Activated CD4-positive, alpha-beta T cell treated with anti-CD3 and anti-CD28 coated beads for 36 hours (primary cell): ENCODE measurements at regions not wholly inside any gene's neighbourhood (a gene's known extent, or its start where the extent isn't known, plus 50 kb on each side); places are given as distances from the start of the nearest gene placed in this dataset.

Source experiments
- ATAC-seq: fragments of 200-7000 bp; cut with Tn5 transposase; one replicate; pipeline ENCODE4 v1.10.0; 2021; ENCODE audit warnings: mild to moderate bottlenecking, moderate library complexity
- CTCF ChIA-PET: fragments of 350-600 bp; sonication (Branson Sonifier 250); formaldehyde crosslinking; loops from one replicate; lab custom pipeline; 2021; ENCODE audit warnings: antibody characterized with exemption; lab: Charles Lee
- POLR2A ChIA-PET: fragments of 350-600 bp; sonication (Branson Sonifier 250); formaldehyde crosslinking; loops from one replicate; lab custom pipeline; 2021; ENCODE audit warnings: antibody characterized with exemption, inconsistent platforms; lab: Charles Lee
- DNase-seq: peaks from one replicate; pipeline ENCODE4 v3.0.0-alpha.2; 2020
- H3K27ac Mint-ChIP-seq: one replicate; pipeline ENCODE4 v1.8.0; 2021; ENCODE audit warnings: mixed read lengths
- H3K27me3 Mint-ChIP-seq: one replicate; pipeline ENCODE4 v1.8.0; 2021; ENCODE audit warnings: mixed read lengths
- H3K36me3 Mint-ChIP-seq: one replicate; pipeline ENCODE4 v1.8.0; 2021; ENCODE audit warnings: low read depth, mixed read lengths
- H3K4me1 Mint-ChIP-seq: one replicate; pipeline ENCODE4 v1.8.0; 2021; ENCODE audit warnings: mixed read lengths
- H3K4me3 Mint-ChIP-seq: one replicate; pipeline ENCODE4 v1.8.0; 2021; ENCODE audit warnings: mild to moderate bottlenecking, moderate library complexity, mixed read lengths
- H3K9me3 Mint-ChIP-seq: one replicate; pipeline ENCODE4 v1.8.0; 2021; ENCODE audit warnings: low read depth, mixed read lengths
- intact Hi-C, 2 experiments: fragments of 100-400 bp; cut with DNase I in 1 of 2; cut with micrococcal nuclease in 1 of 2; formaldehyde crosslinking; loops; one replicate each; pipeline versions ENCODE4 v1.14.2 to v1.15.1; 2022 to 2024; cut with DNase I, micrococcal nuclease

DNA sequence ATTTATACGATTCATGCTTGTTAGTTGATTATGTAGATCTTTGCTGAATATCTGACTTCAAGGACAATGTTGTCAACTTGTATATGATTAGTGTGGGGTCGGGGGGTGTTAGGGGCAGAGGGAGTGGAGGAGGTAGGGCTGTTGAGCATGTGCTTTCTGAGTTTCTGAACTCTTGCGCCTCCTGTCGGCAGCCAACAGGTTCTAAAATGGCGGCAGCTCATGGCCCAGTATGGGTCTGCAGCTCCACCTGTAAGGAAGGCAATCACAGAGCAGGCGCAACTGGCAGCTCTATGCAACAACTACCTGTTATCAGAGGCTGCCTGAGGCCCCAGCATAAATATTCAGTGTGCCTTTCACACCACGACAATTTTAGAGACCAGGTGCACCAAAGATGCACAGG lies 205.8 kb upstream of the PLXNA2 start:
- ChIA-PET POLR2A (no interaction called here), CTCF (interaction anchor here (0.8 kb wide), 1 partner anchor 20 kb away, joined by 3 read pairs; no protein-coding TSS in a partner anchor)
- H3K27ac Mint-ChIP-seq = no peak overlapping the region
- ATAC-seq (no peak), DNase-seq (no peak)
- no peaks in the 10 kb centered on the region for H3K36me3 Mint-ChIP-seq
- H3K27me3 Mint-ChIP-seq = peaks cover 17% of the 10 kb centered on the region
- intact Hi-C loops = no loop called here
- no peak overlapping the region for H3K4me3 Mint-ChIP-seq
- H3K9me3 Mint-ChIP-seq = no peaks in the 10 kb centered on the region
- no peaks in the 10 kb centered on the region for H3K4me1 Mint-ChIP-seq

DNA sequence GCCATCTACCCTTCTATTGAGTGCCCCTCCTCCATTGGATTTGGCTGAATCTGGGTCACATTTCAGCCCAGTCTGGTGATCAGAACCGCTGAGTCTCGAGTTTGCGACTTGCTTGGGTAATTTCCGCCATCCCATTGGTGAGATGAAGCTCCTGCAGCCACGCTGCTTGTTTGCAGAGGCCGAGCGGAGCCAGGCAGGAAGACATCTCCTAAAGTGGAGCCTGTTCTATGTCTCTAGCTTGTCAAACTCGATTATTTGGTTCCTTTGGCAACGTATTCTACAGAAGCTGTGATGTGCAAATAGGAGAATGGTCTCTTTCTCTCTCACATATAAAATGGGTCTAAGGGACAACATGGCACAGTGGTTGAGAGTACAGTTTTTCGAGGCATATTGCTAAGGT lies 206.8 kb upstream of the PLXNA2 start:
- H3K27ac Mint-ChIP-seq = no peak overlapping the region
- DNase-seq (no peak), ATAC-seq (no peak)
- POLR2A ChIA-PET = no interaction called here
- H3K9me3 Mint-ChIP-seq = no peaks in the 10 kb centered on the region
- CTCF ChIA-PET = no interaction called here
- intact Hi-C loops = no loop called here
- H3K27me3 Mint-ChIP-seq = peaks cover 17% of the 10 kb centered on the region
- H3K4me3 Mint-ChIP-seq = no peak overlapping the region
- no peaks in the 10 kb centered on the region for H3K4me1 Mint-ChIP-seq
- H3K36me3 Mint-ChIP-seq = no peaks in the 10 kb centered on the region

DNA sequence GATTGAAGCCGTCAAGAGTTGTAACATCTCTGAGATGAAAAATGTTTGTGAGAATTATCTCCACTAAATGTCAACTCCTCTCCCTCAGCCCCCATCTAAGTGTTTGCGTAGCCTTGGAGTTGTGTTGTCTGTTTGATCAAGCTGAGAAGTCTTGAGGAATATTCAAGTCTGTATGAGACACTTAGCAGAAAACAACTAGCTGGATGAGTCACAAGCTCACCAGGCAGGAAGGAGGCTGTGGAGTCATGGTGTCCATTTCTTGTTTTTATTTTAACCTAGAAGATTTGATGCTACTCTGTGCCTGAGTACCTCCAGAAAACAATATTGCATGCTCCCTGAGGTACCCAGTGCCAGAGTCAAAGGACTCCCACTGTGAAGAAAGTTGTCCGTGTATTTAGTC lies 211.6 kb upstream of the PLXNA2 start:
- intact Hi-C loops = no loop called here
- H3K4me1 Mint-ChIP-seq = no peaks in the 10 kb centered on the region
- no peak for ATAC-seq
- ChIA-PET CTCF (no interaction called here), POLR2A (no interaction called here)
- no peak for DNase-seq
- H3K36me3 Mint-ChIP-seq = no peaks in the 10 kb centered on the region
- H3K27ac Mint-ChIP-seq = no peak overlapping the region
- H3K4me3 Mint-ChIP-seq = no peak overlapping the region
- peaks cover 7% of the 10 kb centered on the region for H3K27me3 Mint-ChIP-seq
- H3K9me3 Mint-ChIP-seq = peaks cover 2% of the 10 kb centered on the region

DNA sequence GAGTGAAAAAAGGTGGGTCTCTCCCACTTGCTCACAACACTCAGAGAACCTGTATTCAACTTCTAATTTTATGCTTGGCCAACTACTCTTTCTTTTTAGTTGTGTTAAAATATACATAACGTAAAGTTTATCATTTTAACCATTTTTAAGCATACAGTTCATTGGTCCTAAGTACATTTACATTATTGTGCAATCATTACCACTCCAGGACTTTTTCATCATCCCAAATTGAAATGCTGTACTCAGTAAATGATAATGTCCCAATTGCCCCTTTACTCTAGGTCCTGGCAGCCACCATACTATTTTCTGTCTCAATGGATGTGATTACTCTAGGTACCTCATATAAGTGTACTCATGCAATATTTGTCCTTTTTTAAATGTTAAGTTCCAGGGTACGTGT lies 212.3 kb upstream of the PLXNA2 start:
- ATAC-seq = no peak
- H3K4me1 Mint-ChIP-seq = no peaks in the 10 kb centered on the region
- CTCF ChIA-PET = no interaction called here

DNA sequence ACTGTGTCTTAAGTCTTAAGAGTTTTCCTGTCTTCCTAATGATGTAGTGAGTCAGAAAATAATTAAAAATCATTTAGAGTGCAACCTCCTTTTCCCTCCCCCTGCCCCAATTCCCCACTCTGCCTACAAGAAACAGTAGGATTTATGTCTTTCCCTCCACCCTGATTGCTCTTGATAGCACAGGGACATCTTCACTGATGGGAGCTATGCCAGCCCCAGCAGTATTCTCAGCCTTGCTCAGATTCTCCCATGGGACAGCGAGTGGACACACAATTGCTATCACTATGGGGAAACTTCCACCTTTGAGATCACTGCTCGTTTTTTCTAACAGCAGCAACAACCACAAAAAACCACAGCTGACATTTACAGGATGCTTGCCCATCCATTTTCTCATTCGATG lies 216.6 kb upstream of the PLXNA2 start:
- no peaks in the 10 kb centered on the region for H3K36me3 Mint-ChIP-seq
- ATAC-seq (no peak), DNase-seq (no peak)
- ChIA-PET POLR2A (no interaction called here), CTCF (interaction anchor here (0.6 kb wide), 1 partner anchor 328 kb away, joined by 3 read pairs; no protein-coding TSS in a partner anchor)
- intact Hi-C loops = no loop called here
- H3K9me3 Mint-ChIP-seq = peaks cover 2% of the 10 kb centered on the region
- H3K4me3 Mint-ChIP-seq = no peak overlapping the region
- no peaks in the 10 kb centered on the region for H3K4me1 Mint-ChIP-seq
- no peak overlapping the region for H3K27ac Mint-ChIP-seq
- H3K27me3 Mint-ChIP-seq = peaks cover 9% of the 10 kb centered on the region

More for the DNA sequence above, 212.3 kb upstream of the PLXNA2 start:
- Mint-ChIP-seq H3K27ac (no peak overlapping the region), H3K36me3 (no peaks in the 10 kb centered on the region), H3K27me3 (peaks cover 7% of the 10 kb centered on the region), H3K9me3 (peaks cover 2% of the 10 kb centered on the region), H3K4me3 (no peak overlapping the region)
- POLR2A ChIA-PET = interaction anchor here (0.5 kb wide), 1 partner anchor 1029 kb away, joined by 3 read pairs; no protein-coding TSS in a partner anchor
- DNase-seq = no peak
- intact Hi-C loops = no loop called here

DNA sequence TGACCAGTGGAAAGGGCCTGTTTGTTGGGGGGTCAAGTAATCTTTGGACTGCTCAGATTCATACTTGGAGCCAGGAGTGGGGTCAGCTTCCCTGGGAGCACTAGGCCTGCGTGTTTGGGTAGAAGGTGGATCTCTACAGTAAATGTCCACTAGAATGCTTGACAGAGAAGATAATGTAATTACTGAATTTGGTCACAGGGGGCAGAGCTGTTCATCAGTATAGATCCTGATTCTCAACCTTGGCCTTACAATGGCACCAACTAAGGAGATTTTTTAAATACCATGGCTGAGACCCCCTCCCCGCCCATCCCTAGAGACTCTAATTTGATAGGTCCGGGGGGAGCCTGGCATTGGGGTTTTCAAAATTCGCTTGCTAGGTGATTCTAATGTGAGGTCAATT lies 217.5 kb upstream of the PLXNA2 start:
- Mint-ChIP-seq H3K9me3 (peaks cover 2% of the 10 kb centered on the region), H3K27ac (no peak overlapping the region), H3K36me3 (no peaks in the 10 kb centered on the region), H3K27me3 (peaks cover 9% of the 10 kb centered on the region), H3K4me1 (no peaks in the 10 kb centered on the region), H3K4me3 (no peak overlapping the region)
- intact Hi-C loops = no loop called here
- ATAC-seq = no peak
- CTCF ChIA-PET = no interaction called here
- DNase-seq = no peak
- POLR2A ChIA-PET = no interaction called here

DNA sequence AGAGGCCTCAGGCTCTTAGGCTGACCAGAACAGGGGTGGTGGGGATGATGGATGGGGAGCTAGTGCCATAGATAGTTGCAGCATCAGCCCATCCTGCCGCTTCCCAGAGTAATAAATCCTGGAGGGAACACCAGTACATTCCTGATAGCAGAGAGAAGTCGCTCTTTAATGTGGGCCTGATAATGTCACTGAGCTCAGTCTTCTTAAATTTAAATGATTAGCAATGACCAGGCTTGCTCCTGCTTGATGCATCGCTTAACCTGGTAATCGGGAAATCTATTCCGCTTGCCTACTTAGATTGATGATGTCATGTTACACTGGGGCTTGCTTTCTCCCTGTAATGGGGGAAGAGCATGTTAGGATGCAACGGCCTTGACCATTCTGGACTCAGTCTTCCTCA lies 218.6 kb upstream of the PLXNA2 start:
- intact Hi-C loops = no loop called here
- ChIA-PET CTCF (no interaction called here), POLR2A (no interaction called here)
- Mint-ChIP-seq H3K4me3 (no peak overlapping the region), H3K27ac (no peak overlapping the region), H3K27me3 (peaks cover 12% of the 10 kb centered on the region), H3K36me3 (no peaks in the 10 kb centered on the region), H3K9me3 (no peaks in the 10 kb centered on the region), H3K4me1 (no peaks in the 10 kb centered on the region)
- DNase-seq (no peak), ATAC-seq (no peak)

DNA sequence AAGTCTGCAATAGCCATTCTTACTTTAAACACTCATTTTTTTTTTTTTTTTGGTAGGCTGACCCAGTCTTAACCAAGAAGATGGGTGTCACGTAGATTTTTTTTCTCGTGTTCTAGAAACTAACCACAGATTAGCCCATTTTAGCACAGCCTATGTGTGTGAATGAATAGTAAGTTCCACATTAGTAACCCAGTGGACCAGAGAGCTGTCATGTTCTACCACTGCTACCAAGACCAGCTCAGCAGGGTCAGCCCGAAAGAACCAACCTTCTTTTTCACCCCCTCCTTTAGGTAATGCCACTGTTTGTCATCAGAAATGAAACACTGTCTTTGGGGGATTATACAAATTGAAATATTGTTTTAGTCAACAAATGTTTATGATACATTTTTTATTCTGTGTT lies 221.1 kb upstream of the PLXNA2 start:
- ChIA-PET POLR2A (no interaction called here), CTCF (no interaction called here)
- Mint-ChIP-seq H3K27me3 (peaks cover 12% of the 10 kb centered on the region), H3K9me3 (no peaks in the 10 kb centered on the region), H3K4me3 (no peak overlapping the region), H3K27ac (no peak overlapping the region), H3K4me1 (no peaks in the 10 kb centered on the region), H3K36me3 (no peaks in the 10 kb centered on the region)
- ATAC-seq (no peak), DNase-seq (no peak)
- intact Hi-C loops = no loop called here

DNA sequence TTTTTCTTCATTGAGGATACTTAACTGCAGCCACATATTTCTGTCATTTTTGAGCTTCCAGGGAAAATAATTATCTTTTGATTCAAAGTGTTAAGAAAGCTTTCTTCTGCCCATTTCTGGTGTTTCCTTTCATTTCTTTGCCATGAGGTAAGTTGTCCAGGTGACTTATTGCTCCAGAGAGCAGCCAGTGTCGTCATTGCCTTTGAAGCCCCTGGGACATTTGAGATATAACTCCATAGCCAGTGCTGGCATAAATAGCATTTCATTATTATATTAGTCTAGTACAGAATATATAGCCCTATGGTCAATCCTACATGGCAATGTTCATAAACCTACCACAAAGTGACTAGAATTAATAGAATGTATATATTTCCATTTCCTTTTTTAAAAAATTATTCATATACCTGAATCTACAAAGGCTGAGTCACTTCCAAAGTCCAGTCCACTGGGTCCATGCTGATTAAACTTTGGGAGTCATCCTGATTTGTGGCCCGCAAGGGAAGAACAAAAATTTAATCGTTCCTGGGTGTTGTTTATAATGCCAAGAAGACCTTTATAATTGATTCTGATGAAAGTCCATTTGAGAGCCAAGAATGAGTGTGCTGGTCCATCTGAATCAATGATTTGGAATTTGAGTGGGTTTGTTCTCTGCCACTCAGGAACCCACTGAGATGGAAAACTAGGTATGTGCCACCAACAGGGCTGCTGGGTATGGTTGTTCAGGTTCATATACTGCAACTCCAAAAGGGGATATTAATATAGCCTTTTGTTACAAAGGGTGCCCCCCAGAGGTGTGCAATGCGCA lies 221.8 kb upstream of the PLXNA2 start:
- Mint-ChIP-seq H3K4me3 (no peak overlapping the region), H3K27ac (no peak overlapping the region), H3K27me3 (peaks cover 14% of the 10 kb centered on the region), H3K9me3 (no peaks in the 10 kb centered on the region), H3K4me1 (no peaks in the 10 kb centered on the region), H3K36me3 (no peaks in the 10 kb centered on the region)
- POLR2A ChIA-PET = no interaction called here
- no peak for ATAC-seq
- no peak for DNase-seq
- intact Hi-C loops = no loop called here
- CTCF ChIA-PET = no interaction called here

DNA sequence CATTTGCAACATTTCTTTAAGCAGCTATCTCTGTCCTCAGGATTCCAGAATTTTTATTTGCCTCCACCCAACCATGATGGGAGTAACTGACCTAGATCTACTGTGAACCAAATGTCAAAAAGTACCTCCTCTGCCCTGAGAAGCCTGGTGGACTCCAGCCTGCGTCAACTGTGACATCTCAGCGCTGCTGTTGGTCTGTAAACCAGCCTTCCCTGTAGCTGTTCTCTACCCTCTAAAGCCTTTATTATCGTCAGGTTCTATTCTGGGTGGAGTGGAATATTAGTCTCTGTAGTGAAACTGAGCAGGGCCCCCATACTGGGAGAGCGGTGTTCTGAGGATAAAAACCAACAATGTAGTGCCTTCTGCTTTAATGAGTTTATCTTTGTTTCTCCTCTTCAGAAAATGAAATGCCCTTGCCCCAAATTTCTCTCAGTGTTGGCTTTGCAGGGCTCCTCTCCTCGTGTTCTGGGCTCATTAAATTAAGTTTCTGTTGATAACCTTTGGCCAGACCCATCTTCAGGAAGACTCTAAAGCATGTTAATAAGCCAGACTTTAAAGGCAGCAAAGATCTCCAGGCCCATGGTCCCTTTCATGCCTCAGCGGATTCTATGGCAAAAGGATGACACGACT lies 223.1 kb upstream of the PLXNA2 start:
- Mint-ChIP-seq H3K27ac (no peak overlapping the region), H3K4me1 (no peaks in the 10 kb centered on the region), H3K27me3 (peaks cover 14% of the 10 kb centered on the region), H3K4me3 (no peak overlapping the region), H3K9me3 (no peaks in the 10 kb centered on the region), H3K36me3 (no peaks in the 10 kb centered on the region)
- no peak for ATAC-seq
- CTCF ChIA-PET = no interaction called here
- intact Hi-C loops = no loop called here
- POLR2A ChIA-PET = interaction anchor here (0.6 kb wide), 1 partner anchor 261 kb away, joined by 3 read pairs; no protein-coding TSS in a partner anchor
- no peak for DNase-seq

DNA sequence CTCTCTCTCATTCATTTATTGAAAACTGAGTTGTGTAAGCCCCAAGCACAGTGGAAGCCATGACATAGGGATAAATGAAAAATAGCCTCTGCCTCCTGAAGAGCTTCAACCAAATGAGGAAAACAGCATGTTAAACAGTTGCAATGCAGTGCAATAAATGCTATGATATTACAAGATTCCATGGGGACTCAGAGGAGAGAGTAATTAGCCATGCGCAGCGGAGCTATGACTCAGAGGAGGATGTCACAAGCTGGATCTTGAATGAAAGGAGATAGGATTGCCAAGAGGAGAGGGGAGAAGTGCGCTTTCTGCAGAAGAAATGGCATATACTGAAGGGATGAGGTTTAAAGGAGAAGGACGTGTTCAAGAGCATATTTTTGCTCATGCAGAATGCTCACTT lies 231.3 kb upstream of the PLXNA2 start:
- Mint-ChIP-seq H3K4me1 (no peaks in the 10 kb centered on the region), H3K27ac (no peak overlapping the region), H3K9me3 (no peaks in the 10 kb centered on the region), H3K27me3 (peaks cover 11% of the 10 kb centered on the region), H3K36me3 (no peaks in the 10 kb centered on the region), H3K4me3 (no peak overlapping the region)
- CTCF ChIA-PET = no interaction called here
- POLR2A ChIA-PET = no interaction called here
- intact Hi-C loops = no loop called here
- ATAC-seq = no peak
- DNase-seq = no peak
